ENCODE measurements at regions not wholly inside any gene's neighbourhood (a gene's known extent, or its start where the extent isn't known, plus 50 kb on each side); places are given as distances from the start of the nearest gene placed in this dataset.
"Not testable (repeated sequence)": the region's sequence is repeated elsewhere in the genome, so short reads cannot be mapped to it uniquely, and the experiment has no call there.

- no peak for DNase-seq (ENCODE audit: low read depth in 2 of 3, low spot score in 1 of 3)
Measured at GRCh38 chr12:97977870-97978405, 515.3 kb downstream of the RMST start.

- DNase-seq (ENCODE audit: low read depth in 2 of 3, low spot score in 1 of 3): no peak
Measured at GRCh38 chr12:97982684-97983083, 520.1 kb downstream of the RMST start.

- no peak for DNase-seq (ENCODE audit: low read depth in 2 of 3, low spot score in 1 of 3)
Measured at GRCh38 chr12:97983796-97984195, 521.2 kb downstream of the RMST start.

GRCh38 chr12:97984436-97984835 lies 521.8 kb downstream of the RMST start:
- DNase-seq (ENCODE audit: low read depth in 2 of 3, low spot score in 1 of 3): no peak

GRCh38 chr12:97984974-97985580 lies 522.5 kb downstream of the RMST start:
- DNase-seq (ENCODE audit: low read depth in 2 of 3, low spot score in 1 of 3): no peak

GRCh38 chr12:97985834-97986233 lies 523.2 kb downstream of the RMST start:
- DNase-seq (ENCODE audit: low read depth in 2 of 3, low spot score in 1 of 3): no peak

- DNase-seq (ENCODE audit: low read depth in 2 of 3, low spot score in 1 of 3): not testable (repeated sequence)
Measured at GRCh38 chr12:97988588-97988987, 526.0 kb downstream of the RMST start.

GRCh38 chr12:97989366-97989940 lies 525.9 kb upstream of the TMPO start:
- DNase-seq (ENCODE audit: low read depth in 2 of 3, low spot score in 1 of 3): no peak

- DNase-seq (ENCODE audit: low read depth in 2 of 3, low spot score in 1 of 3): no peak
Measured at GRCh38 chr12:97994746-97995484, 520.5 kb upstream of the TMPO start.

GRCh38 chr12:97995559-97995958 lies 519.8 kb upstream of the TMPO start:
- no peak for DNase-seq (ENCODE audit: low read depth in 2 of 3, low spot score in 1 of 3)

GRCh38 chr12:98001430-98001829 lies 514.0 kb upstream of the TMPO start:
- no peak for DNase-seq (ENCODE audit: low read depth in 2 of 3, low spot score in 1 of 3)

GRCh38 chr12:98002887-98003493 lies 512.4 kb upstream of the TMPO start:
- peak; percentile 0 to 27 (median 3) for DNase-seq (ENCODE audit: low read depth in 2 of 3, low spot score in 1 of 3)

- DNase-seq (ENCODE audit: low read depth in 2 of 3, low spot score in 1 of 3): no peak
Measured at GRCh38 chr12:98007963-98008362, 507.4 kb upstream of the TMPO start.

- DNase-seq (ENCODE audit: low read depth in 2 of 3, low spot score in 1 of 3): no peak
Measured at GRCh38 chr12:98013560-98013959, 501.8 kb upstream of the TMPO start.

GRCh38 chr12:98018836-98019235 lies 496.6 kb upstream of the TMPO start:
- DNase-seq (ENCODE audit: low read depth in 2 of 3, low spot score in 1 of 3): no peak

- DNase-seq (ENCODE audit: low read depth in 2 of 3, low spot score in 1 of 3): no peak
Measured at GRCh38 chr12:98020376-98020775, 495.0 kb upstream of the TMPO start.

GRCh38 chr12:98022961-98023360 lies 492.4 kb upstream of the TMPO start:
- DNase-seq (ENCODE audit: low read depth in 2 of 3, low spot score in 1 of 3): no peak

- DNase-seq (ENCODE audit: low read depth in 2 of 3, low spot score in 1 of 3): no peak
Measured at GRCh38 chr12:98037401-98038140, 477.8 kb upstream of the TMPO start.

- no peak for DNase-seq (ENCODE audit: low read depth in 2 of 3, low spot score in 1 of 3)
Measured at GRCh38 chr12:98042668-98043067, 472.7 kb upstream of the TMPO start.

- DNase-seq (ENCODE audit: low read depth in 2 of 3, low spot score in 1 of 3): no peak
Measured at GRCh38 chr12:98045395-98045794, 470.0 kb upstream of the TMPO start.

GRCh38 chr12:98048326-98048725 lies 467.1 kb upstream of the TMPO start:
- DNase-seq (ENCODE audit: low read depth in 2 of 3, low spot score in 1 of 3): no peak

Measured in stimulated activated CD4-positive, alpha-beta T cell treated with anti-CD3 and anti-CD28 coated beads, Interleukin-12 subunit alpha, Interleukin-12 subunit beta, amount 100 ng/mL, for 48 hours (primary cell).